ENCODE measurements at regions not wholly inside any gene's neighbourhood (a gene's known extent, or its start where the extent isn't known, plus 50 kb on each side); places are given as distances from the start of the nearest gene placed in this dataset.

GRCh38 chr1:34280509-34280908 is 103.8 kb downstream of the C1orf94 start:
- H3F3A ChIP-seq (replicated peaks; ENCODE audit: low read depth), result no peaks in the 10 kb centered on the region
- H3K4me3 ChIP-seq, result no peak overlapping the region
- H3K4me2 ChIP-seq, result no peak overlapping the region
- Mint-ChIP-seq H3K36me3 (ENCODE audit: low read depth) (no peaks in the 10 kb centered on the region), H3K9me3 (no peaks in the 10 kb centered on the region), H3K27ac (no peak overlapping the region), H3K27me3 (ENCODE audit: insufficient read depth, low read depth, poor library complexity) (peaks cover 2% of the 10 kb centered on the region), H3K4me3 (no peak overlapping the region), H3K4me1 (no peaks in the 10 kb centered on the region)
- ATAC-seq (no peak), DNase-seq (ENCODE audit: low spot score) (no peak)
- TF ChIP-seq ETS1 (IDR thresholded peaks at IDR 0.05) (no peak), EZH2phosphoT487 (IDR thresholded peaks at IDR 0.05; ENCODE audit: unreplicated experiment) (no peak), ZNF114 (CRISPR knock-in tag; IDR thresholded peaks at IDR 0.05) (no peak), STAT1 (IDR thresholded peaks at IDR 0.05; ENCODE audit: unreplicated experiment) (no peak), JUNB (IDR thresholded peaks at IDR 0.05; ENCODE audit: unreplicated experiment) (no peak), POLR2AphosphoS5 (IDR thresholded peaks at IDR 0.05; ENCODE audit: low read depth) (no peak), CREB1 (CRISPR knock-in tag; IDR thresholded peaks at IDR 0.05; ENCODE audit: low read depth) (no peak), NANOG (IDR thresholded peaks at IDR 0.05; ENCODE audit: borderline replicate concordance) (no peak), ZNF462 (CRISPR knock-in tag; IDR thresholded peaks at IDR 0.05) (no peak)
- H3K27me3 ChIP-seq (ENCODE audit: insufficient read depth), result no peaks in the 10 kb centered on the region
- H3K79me2 ChIP-seq (replicated peaks; ENCODE audit: insufficient read depth), result no peaks in the 10 kb centered on the region
- no peak overlapping the region for H3K27ac ChIP-seq (ENCODE audit: low read depth)
- no peaks in the 10 kb centered on the region for H4K20me1 ChIP-seq (replicated peaks; ENCODE audit: insufficient read depth)
- no peak overlapping the region for H2AFZ ChIP-seq
- H3K36me3 ChIP-seq (ENCODE audit: insufficient read depth), result no peaks in the 10 kb centered on the region
- peaks cover 16% of the 10 kb centered on the region; the same call in 1 of the 2 replicates for H3K9me2 ChIP-seq (ENCODE audit: insufficient read depth)
- H3K4me1 ChIP-seq (ENCODE audit: insufficient read depth), result no peaks in the 10 kb centered on the region

All from GM23338 (cell line).